22Rv1 (cell line): ENCODE measurements at regions not wholly inside any gene's neighbourhood (a gene's known extent, or its start where the extent isn't known, plus 50 kb on each side); places are given as distances from the start of the nearest gene placed in this dataset.

Experiments
- CTCF ChIP-seq: fragments of 450-650 bp; IDR thresholded peaks from 2 replicates; pipeline ENCODE4 v1.5.1; 2017; ENCODE audit warnings: mild to moderate bottlenecking
- ZFX ChIP-seq: fragments of 450-650 bp; IDR thresholded peaks from 2 replicates; pipeline ENCODE4 v1.6.1; 2017; ENCODE audit warnings: antibody characterized with exemption, borderline replicate concordance

- TF ChIP-seq CTCF (no peak), ZFX (no peak)
Measured at GRCh38 chr9:118929287-118929686, 439.9 kb downstream of the BRINP1 start.
